D721Med (cell line): ENCODE measurements at regions not wholly inside any gene's neighbourhood (a gene's known extent, or its start where the extent isn't known, plus 50 kb on each side); places are given as distances from the start of the nearest gene placed in this dataset.

Source experiments
- DNase-seq: peaks from one replicate; pipeline ENCODE4 v3.0.0; 2011; ENCODE audit warnings: low spot score; ENCODE audit not compliant: insufficient read length
- FAIRE-seq: peaks from 2 replicates; lab custom pipeline; 2011; peaks lifted over from hg19 to GRCh38; lab: Jason Lieb, UNC
- TF ChIP-seq, protein P1 (sequence below): IDR thresholded peaks from 2 replicates; pipeline ENCODE4 v1.5.1; 2012; ENCODE audit warnings: mild to moderate bottlenecking, control low read depth; ENCODE audit not compliant: insufficient read depth; ENCODE audit errors: missing control alignments

DNA sequence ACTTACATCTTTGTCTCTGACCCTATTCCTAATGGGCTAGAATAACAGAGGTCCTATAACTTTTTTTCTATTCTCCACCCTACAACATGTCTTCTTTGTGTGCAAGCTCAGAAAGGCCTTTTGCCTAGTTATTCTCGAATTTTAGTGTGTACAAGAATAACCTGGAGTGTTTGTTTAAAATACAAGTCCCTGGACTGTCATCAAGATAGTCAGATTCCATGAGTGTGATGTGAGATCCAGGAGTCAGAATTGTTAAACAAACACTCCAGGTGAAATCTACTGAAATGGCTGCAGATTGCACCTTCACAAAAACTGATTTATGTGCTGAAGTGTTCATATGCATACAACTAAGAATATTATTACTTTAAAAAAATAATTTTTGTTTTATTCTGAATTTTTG, 114.4 kb upstream of the DIO2 start:
- FAIRE-seq (no peak), DNase-seq (no peak)
- TF ChIP-seq, protein P1, sequence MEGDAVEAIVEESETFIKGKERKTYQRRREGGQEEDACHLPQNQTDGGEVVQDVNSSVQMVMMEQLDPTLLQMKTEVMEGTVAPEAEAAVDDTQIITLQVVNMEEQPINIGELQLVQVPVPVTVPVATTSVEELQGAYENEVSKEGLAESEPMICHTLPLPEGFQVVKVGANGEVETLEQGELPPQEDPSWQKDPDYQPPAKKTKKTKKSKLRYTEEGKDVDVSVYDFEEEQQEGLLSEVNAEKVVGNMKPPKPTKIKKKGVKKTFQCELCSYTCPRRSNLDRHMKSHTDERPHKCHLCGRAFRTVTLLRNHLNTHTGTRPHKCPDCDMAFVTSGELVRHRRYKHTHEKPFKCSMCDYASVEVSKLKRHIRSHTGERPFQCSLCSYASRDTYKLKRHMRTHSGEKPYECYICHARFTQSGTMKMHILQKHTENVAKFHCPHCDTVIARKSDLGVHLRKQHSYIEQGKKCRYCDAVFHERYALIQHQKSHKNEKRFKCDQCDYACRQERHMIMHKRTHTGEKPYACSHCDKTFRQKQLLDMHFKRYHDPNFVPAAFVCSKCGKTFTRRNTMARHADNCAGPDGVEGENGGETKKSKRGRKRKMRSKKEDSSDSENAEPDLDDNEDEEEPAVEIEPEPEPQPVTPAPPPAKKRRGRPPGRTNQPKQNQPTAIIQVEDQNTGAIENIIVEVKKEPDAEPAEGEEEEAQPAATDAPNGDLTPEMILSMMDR, result no peak

- DNase-seq (no peak), FAIRE-seq (no peak)
- TF ChIP-seq, protein P1, result no peak
Measured at GRCh38 chr14:80325112-80325511, 113.8 kb upstream of the DIO2 start.

- TF ChIP-seq, protein P1, result no peak
- FAIRE-seq (no peak), DNase-seq (no peak)
Measured at GRCh38 chr14:80324649-80325048, 113.3 kb upstream of the DIO2 start.

GRCh38 chr14:80323038-80323665, 111.8 kb upstream of the DIO2 start:
- TF ChIP-seq, protein P1, result no peak
- DNase-seq, result no peak
- no peak for FAIRE-seq

GRCh38 chr14:80316441-80316840, 105.1 kb upstream of the DIO2 start:
- TF ChIP-seq, protein P1, result no peak
- FAIRE-seq, result no peak
- no peak for DNase-seq

DNA sequence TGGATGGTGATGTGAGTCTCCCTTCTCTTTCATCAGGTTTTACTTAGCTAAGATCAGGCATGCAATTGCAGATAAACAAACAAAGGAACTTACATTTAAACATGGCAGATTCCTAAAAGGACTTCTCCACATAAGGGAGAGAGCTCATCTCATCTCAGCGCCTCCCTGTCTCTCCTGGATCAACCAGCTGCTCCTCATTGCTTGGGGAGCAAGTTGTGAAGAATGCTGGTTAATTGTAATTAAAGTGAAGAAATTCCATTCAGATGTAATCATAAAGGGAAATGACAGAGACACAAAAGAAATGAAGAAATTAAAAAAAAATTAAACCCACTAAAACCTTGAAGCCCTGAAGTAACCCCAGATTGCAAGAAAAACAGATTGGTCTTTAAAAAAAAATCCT, 104.4 kb upstream of the DIO2 start:
- FAIRE-seq (no peak), DNase-seq (no peak)
- TF ChIP-seq, protein P1, result no peak

GRCh38 chr14:80313806-80314205, 102.5 kb upstream of the DIO2 start:
- DNase-seq, result no peak
- FAIRE-seq, result no peak
- TF ChIP-seq, protein P1, result no peak
